HEK293T (cell line): ENCODE measurements at regions not wholly inside any gene's neighbourhood (a gene's known extent, or its start where the extent isn't known, plus 50 kb on each side); places are given as distances from the start of the nearest gene placed in this dataset.
"Not testable (repeated sequence)": the region's sequence is repeated elsewhere in the genome, so short reads cannot be mapped to it uniquely, and the experiment has no call there.

Experiments used
- CTCF ChIA-PET: fragments of 350-600 bp; formaldehyde crosslinking; extraction: SDS; loops from one replicate; lab custom pipeline; 2021; ENCODE audit warnings: antibody characterized with exemption, inconsistent platforms; lab: Yijun Ruan, JAX
- POLR2A ChIA-PET: fragments of 350-600 bp; formaldehyde crosslinking; extraction: SDS; loops from one replicate; lab custom pipeline; 2020; ENCODE audit warnings: antibody characterized with exemption, inconsistent platforms; lab: Yijun Ruan, JAX
- DNase-seq: peaks from one replicate; pipeline ENCODE4 v3.0.0; 2012; ENCODE audit warnings: mixed read lengths; ENCODE audit errors: extremely low spot score
- ARNT ChIP-seq: fragments of 450-650 bp; IDR thresholded peaks from 2 replicates; pipeline ENCODE4 v1.6.1; 2017; ENCODE audit warnings: mild to moderate bottlenecking
- BHLHE40 ChIP-seq: fragments of 450-650 bp; IDR thresholded peaks from 2 replicates; pipeline ENCODE4 v1.6.1; 2016; ENCODE audit warnings: mild to moderate bottlenecking, moderate library complexity, borderline replicate concordance
- CTBP1 ChIP-seq: fragments of 450-650 bp; IDR thresholded peaks from 2 replicates; pipeline ENCODE4 v1.6.1; 2016; ENCODE audit warnings: borderline replicate concordance
- ELF4 ChIP-seq: fragments of 450-650 bp; IDR thresholded peaks from 2 replicates; pipeline ENCODE4 v1.6.1; 2017; ENCODE audit warnings: antibody characterized with exemption
- FOXA1 ChIP-seq: fragments of 450-650 bp; IDR thresholded peaks from 2 replicates; pipeline ENCODE4 v1.6.1; 2016; ENCODE audit warnings: mild to moderate bottlenecking
- FOXK2 ChIP-seq: fragments of 450-650 bp; IDR thresholded peaks from 2 replicates; pipeline ENCODE4 v1.6.1; 2016; ENCODE audit warnings: mild to moderate bottlenecking
- FOXM1 ChIP-seq: fragments of 450-650 bp; IDR thresholded peaks from 2 replicates; pipeline ENCODE4 v1.6.1; 2017; ENCODE audit warnings: mild to moderate bottlenecking, borderline replicate concordance
- HDGF ChIP-seq: fragments of 450-650 bp; IDR thresholded peaks from 2 replicates; pipeline ENCODE4 v1.6.1; 2017; ENCODE audit warnings: antibody characterized with exemption, borderline replicate concordance
- L3MBTL2 ChIP-seq: fragments of 450-650 bp; conservative IDR thresholded peaks from 2 replicates; pipeline ENCODE4 v1.6.1; 2016; ENCODE audit warnings: mild to moderate bottlenecking
- LEF1 ChIP-seq: fragments of 450-650 bp; IDR thresholded peaks from 2 replicates; pipeline ENCODE4 v1.6.1; 2017; ENCODE audit warnings: mild to moderate bottlenecking, borderline replicate concordance
- NFRKB ChIP-seq: fragments of 450-650 bp; IDR thresholded peaks from 2 replicates; pipeline ENCODE4 v1.6.1; 2016; ENCODE audit warnings: mild to moderate bottlenecking, moderate library complexity
- PKNOX1 ChIP-seq: fragments of 450-650 bp; IDR thresholded peaks from 2 replicates; pipeline ENCODE4 v1.6.1; 2016
- SP1 ChIP-seq: fragments of 450-650 bp; IDR thresholded peaks from 2 replicates; pipeline ENCODE4 v1.6.1; 2017
- SUZ12 ChIP-seq: fragments of 450-650 bp; IDR thresholded peaks from 2 replicates; pipeline ENCODE4 v1.6.1; 2016; ENCODE audit warnings: mild to moderate bottlenecking
- TARDBP ChIP-seq: fragments of 450-650 bp; IDR thresholded peaks from 2 replicates; pipeline ENCODE4 v1.6.1; 2016
- ZNF384 ChIP-seq: fragments of 450-650 bp; IDR thresholded peaks from 2 replicates; pipeline ENCODE4 v1.6.1; 2016

- no peak for DNase-seq
- CTCF ChIA-PET, result interaction anchor here (0.6 to 1.3 kb wide), 2 partner anchors 10 to 231 kb away, joined by 3 read pairs; no protein-coding TSS in a partner anchor
- TF ChIP-seq SUZ12 (no peak), PKNOX1 (no peak), ARNT (no peak), ZNF384 (no peak), CTBP1 (no peak), BHLHE40 (no peak)
- POLR2A ChIA-PET, result no interaction called here
These were observed 280.8 kb downstream of the SOX4 start for GRCh38 chr6:21874372-21874771.

- DNase-seq, POLR2A ChIA-PET, CTCF ChIA-PET: not testable (repeated sequence)
These were observed 283.5 kb downstream of the SOX4 start for GRCh38 chr6:21877037-21877436.

DNA sequence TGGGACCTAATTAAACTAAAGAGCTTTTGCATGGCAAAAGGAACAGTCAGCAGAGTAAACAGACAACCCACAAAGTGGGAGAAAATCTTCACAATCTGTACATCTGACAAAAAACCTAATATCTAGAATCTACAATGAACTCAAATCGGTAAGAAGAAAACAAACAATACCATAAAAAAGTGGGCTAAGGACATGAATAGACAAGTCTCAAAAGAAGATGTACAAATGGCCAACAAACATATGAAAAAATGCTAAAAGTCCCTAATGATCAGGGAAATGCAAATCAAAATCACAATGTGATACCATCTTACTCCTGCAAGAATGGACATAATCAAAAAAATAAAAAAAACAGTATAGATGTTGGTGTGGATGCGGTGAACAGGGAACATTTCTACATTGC is 286.7 kb downstream of the SOX4 start:
- POLR2A ChIA-PET, DNase-seq, CTCF ChIA-PET: not testable (repeated sequence)

- POLR2A ChIA-PET, result no interaction called here
- DNase-seq, result no peak
- TF ChIP-seq HDGF, result no peak
- no peak for TF ChIP-seq NFRKB
- TF ChIP-seq FOXK2, result no peak
- TF ChIP-seq PKNOX1, result no peak
- no peak for TF ChIP-seq SP1
- no peak for TF ChIP-seq ELF4
- TF ChIP-seq FOXM1, result no peak
- TF ChIP-seq CTBP1, result no peak
- no peak for TF ChIP-seq FOXA1
- no peak for TF ChIP-seq L3MBTL2
- CTCF ChIA-PET, result no interaction called here
These were observed 288.5 kb downstream of the SOX4 start for GRCh38 chr6:21881969-21882465.

DNA sequence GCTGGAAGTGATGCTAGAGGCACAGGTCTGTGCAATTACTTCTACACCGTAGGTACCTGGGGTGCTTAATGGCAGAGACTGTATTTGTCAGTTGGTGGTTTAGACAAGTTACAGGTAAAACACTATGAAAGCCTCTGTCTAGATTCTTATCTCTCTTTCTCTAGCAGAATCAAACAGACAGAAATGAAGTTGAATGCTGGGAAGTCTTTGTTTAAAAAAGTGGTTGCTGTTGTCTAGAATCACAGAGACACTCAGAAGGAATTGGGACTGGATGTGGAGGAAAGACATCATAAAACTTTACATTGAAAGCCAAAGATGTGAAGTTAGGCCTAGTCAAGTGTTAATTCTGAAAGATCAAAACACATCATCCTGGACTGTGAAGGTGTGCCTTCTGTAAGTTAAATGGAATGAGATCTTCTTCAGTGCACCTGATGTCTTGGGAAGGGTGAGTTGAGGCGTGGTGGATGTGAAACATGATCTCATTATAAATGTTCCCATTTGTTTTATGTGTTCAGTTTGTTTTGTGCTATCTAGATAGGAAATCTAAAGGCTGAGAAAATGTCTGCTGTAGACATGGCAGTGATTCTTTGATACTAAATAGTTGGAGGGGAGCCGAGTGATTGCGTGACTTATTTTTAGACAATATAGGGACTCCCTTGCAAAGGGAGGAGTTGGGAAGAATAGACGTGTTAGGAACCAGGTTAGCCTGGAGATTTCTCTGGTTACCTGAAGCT is 290.2 kb downstream of the SOX4 start:
- CTCF ChIA-PET, result interaction anchor here (0.8 kb wide), 1 partner anchor 9 kb away, joined by 3 read pairs; no protein-coding TSS in a partner anchor

GRCh38 chr6:21885111-21885510 is 291.6 kb downstream of the SOX4 start:
- TF ChIP-seq FOXA1 (no peak), HDGF (no peak), L3MBTL2 (no peak), ZNF384 (no peak), NFRKB (no peak), FOXK2 (no peak), TARDBP (no peak), ARNT (no peak), ELF4 (no peak), PKNOX1 (no peak), LEF1 (no peak), BHLHE40 (no peak), SP1 (no peak), CTBP1 (no peak), SUZ12 (no peak), FOXM1 (no peak)
- POLR2A ChIA-PET, result no interaction called here
- no peak for DNase-seq
- CTCF ChIA-PET, result interaction anchor here (0.6 to 0.7 kb wide), 2 partner anchors 26 to 76 kb away, joined by 3 to 4 read pairs; no protein-coding TSS in a partner anchor

More for the DNA sequence above, 290.2 kb downstream of the SOX4 start:
- TF ChIP-seq TARDBP, result no peak
- no peak for DNase-seq
- POLR2A ChIA-PET, result no interaction called here

- POLR2A ChIA-PET, result no interaction called here
- DNase-seq, result no peak
These were observed 292.1 kb downstream of the SOX4 start for GRCh38 chr6:21885532-21886114.

More at GRCh38 chr6:21885532-21886114, 292.1 kb downstream of the SOX4 start:
- CTCF ChIA-PET, result interaction anchor here (0.6 kb wide), 1 partner anchor 77 kb away, joined by 4 read pairs; no protein-coding TSS in a partner anchor
- no peak for TF ChIP-seq FOXM1
- no peak for TF ChIP-seq FOXK2
